ENCODE measurements at regions not wholly inside any gene's neighbourhood (a gene's known extent, or its start where the extent isn't known, plus 50 kb on each side); places are given as distances from the start of the nearest gene placed in this dataset.

GRCh38 chrX:95841863-95842262 is 842.8 kb upstream of the DIAPH2 start:
- TF ChIP-seq POLR2A (IDR thresholded peaks at IDR 0.05) (no peak), CTCF (IDR thresholded peaks at IDR 0.05) (no peak), EP300 (IDR thresholded peaks at IDR 0.05) (no peak)
